H1 (cell line): ENCODE measurements at regions not wholly inside any gene's neighbourhood (a gene's known extent, or its start where the extent isn't known, plus 50 kb on each side); places are given as distances from the start of the nearest gene placed in this dataset.

ENCODE experiments used
- CTCF ChIA-PET: fragments of 300-600 bp; sonication (Branson Sonifier 250); formaldehyde crosslinking; loops from one replicate; lab custom pipeline; 2021; ENCODE audit not compliant: partially characterized antibody; lab: Charles Lee
- POLR2A ChIA-PET: fragments of 300-600 bp; sonication (Branson Sonifier 250); formaldehyde crosslinking; loops from one replicate; lab custom pipeline; 2021; ENCODE audit warnings: inconsistent platforms; ENCODE audit not compliant: partially characterized antibody; lab: Charles Lee
- DNase-seq, 2 experiments: peaks; one replicate each; pipeline versions ENCODE4 v3.0.0 to v3.0.0-alpha.2; 2010 to 2022; ENCODE audit warnings: low spot score in 2 of 2, low read depth in 1 of 2, mixed read lengths in 1 of 2
- FAIRE-seq: peaks from 2 replicates; lab custom pipeline; 2011; peaks lifted over from hg19 to GRCh38; lab: Jason Lieb, UNC
- H2AFZ ChIP-seq: 2 replicates; pipeline ENCODE4 v1.8.1; 2012; ENCODE audit warnings: low read length, inconsistent platforms
- H2AK5ac ChIP-seq: 2 replicates; pipeline ENCODE4 v1.6.1; 2013; ENCODE audit warnings: low read depth, low read length
- H2BK120ac ChIP-seq: replicated peaks from 2 replicates; pipeline ENCODE3; 2013; ENCODE audit warnings: low read depth, low read length, inconsistent platforms
- H2BK12ac ChIP-seq: 2 replicates; pipeline ENCODE4 v1.6.1; 2013; ENCODE audit warnings: low read depth, low read length
- H2BK15ac ChIP-seq: 2 replicates; pipeline ENCODE4 v1.6.1; 2013; ENCODE audit warnings: low read length
- H2BK20ac ChIP-seq: 2 replicates; pipeline ENCODE4 v1.6.1; 2013; ENCODE audit warnings: low read length
- H2BK5ac ChIP-seq: 2 replicates; pipeline ENCODE4 v1.6.1; 2013; ENCODE audit warnings: low read depth, low read length
- H3K14ac ChIP-seq: 2 replicates; pipeline ENCODE4 v1.6.1; 2013; ENCODE audit warnings: inconsistent platforms; ENCODE audit not compliant: insufficient read length
- H3K18ac ChIP-seq: 2 replicates; pipeline ENCODE4 v1.6.1; 2013; ENCODE audit warnings: low read length; ENCODE audit errors: extremely low read depth
- H3K23ac ChIP-seq: 2 replicates; pipeline ENCODE4 v1.6.1; 2013; ENCODE audit warnings: inconsistent platforms; ENCODE audit not compliant: insufficient read length
- H3K23me2 ChIP-seq: 2 replicates; pipeline ENCODE4 v1.6.1; 2013; ENCODE audit warnings: low read depth, low read length
- H3K27ac ChIP-seq: 2 replicates; pipeline ENCODE4 v1.6.1; 2011; ENCODE audit warnings: low read depth, low read length, inconsistent platforms
- H3K27me3 ChIP-seq, 4 experiments: replicated peaks in 1 of 4; 1 replicate in 1 of 4; 2 replicates in 3 of 4; pipeline versions ENCODE4 v1.6.1 to v1.8.1; 2011 to 2013; ENCODE audit warnings: low read length in 3 of 4, mild to moderate bottlenecking in 3 of 4, inconsistent platforms in 2 of 4, mixed read lengths in 2 of 4, moderate library complexity in 1 of 4; ENCODE audit not compliant: control insufficient read depth in 3 of 4, insufficient read depth in 3 of 4; ENCODE audit errors: extremely low read depth in 1 of 4
- H3K36me3 ChIP-seq, 4 experiments: 2 replicates each; pipeline versions ENCODE4 v1.6.1 to v1.8.1; 2011 to 2013; ENCODE audit warnings: mild to moderate bottlenecking in 4 of 4, low read length in 3 of 4, moderate library complexity in 2 of 4, control low read depth in 1 of 4, inconsistent platforms in 1 of 4; ENCODE audit not compliant: insufficient read depth in 4 of 4, control insufficient read depth in 2 of 4
- H3K4ac ChIP-seq: replicated peaks from 2 replicates; pipeline ENCODE3; 2013; ENCODE audit warnings: low read length, low read depth, mixed read lengths, inconsistent platforms; ENCODE audit not compliant: insufficient read length
- H3K4me1 ChIP-seq, 4 experiments: replicated peaks in 1 of 4; 1 replicate in 1 of 4; 2 replicates in 3 of 4; pipeline versions ENCODE4 v1.6.1 to v1.8.1; 2011 to 2013; ENCODE audit warnings: low read length in 3 of 4, inconsistent platforms in 2 of 4, mixed read lengths in 1 of 4; ENCODE audit not compliant: insufficient read depth in 4 of 4, control insufficient read depth in 3 of 4
- H3K4me2 ChIP-seq, 2 experiments: 2 replicates each; pipeline versions ENCODE4 v1.6.1 to v1.8.1; 2011 to 2013; ENCODE audit warnings: low read depth in 2 of 2, low read length in 2 of 2, control low read depth in 1 of 2, inconsistent platforms in 1 of 2, mild to moderate bottlenecking in 1 of 2; ENCODE audit not compliant: insufficient read depth in 1 of 2
- H3K4me3 ChIP-seq, 4 experiments: fragments of 200-600, 300-600 bp in 1 of 4; sonication (generic), shearing (Covaris generic), sonication (Bioruptor Twin) in 1 of 4; 2 replicates each; pipeline versions ENCODE4 v1.5.1 to v1.8.1; 2011 to 2016; ENCODE audit warnings: low read length in 4 of 4, low read depth in 3 of 4, control low read depth in 2 of 4, inconsistent platforms in 2 of 4, mild to moderate bottlenecking in 2 of 4, mixed read lengths in 1 of 4, moderate library complexity in 1 of 4; ENCODE audit not compliant: insufficient read depth in 2 of 4; ENCODE audit errors: extremely low read depth in 1 of 4
- H3K56ac ChIP-seq: replicated peaks from 2 replicates; pipeline ENCODE3; 2013; ENCODE audit warnings: low read depth, mild to moderate bottlenecking, mixed read lengths, low read length, inconsistent platforms; ENCODE audit not compliant: insufficient read length
- H3K79me1 ChIP-seq: 2 replicates; pipeline ENCODE4 v1.6.1; 2013; ENCODE audit warnings: low read depth, low read length, control low read depth
- H3K79me2 ChIP-seq, 2 experiments: 2 replicates each; pipeline versions ENCODE4 v1.6.1 to v1.8.1; 2012 to 2013; ENCODE audit warnings: low read length in 2 of 2, mild to moderate bottlenecking in 2 of 2, inconsistent platforms in 1 of 2; ENCODE audit not compliant: insufficient read depth in 2 of 2, control insufficient read depth in 1 of 2
- H3K9ac ChIP-seq, 4 experiments: replicated peaks in 1 of 4; 1 replicate in 1 of 4; 2 replicates in 3 of 4; pipeline versions ENCODE4 v1.6.1 to v1.8.1; 2011 to 2013; ENCODE audit warnings: low read depth in 3 of 4, low read length in 3 of 4, control low read depth in 2 of 4, mild to moderate bottlenecking in 2 of 4, moderate library complexity in 2 of 4, inconsistent platforms in 1 of 4; ENCODE audit errors: extremely low read depth in 1 of 4
- H3K9me3 ChIP-seq, 2 experiments: 2 replicates each; pipeline versions ENCODE4 v1.6.1 to v1.8.1; 2012 to 2013; ENCODE audit warnings: mild to moderate bottlenecking in 2 of 2, moderate library complexity in 2 of 2, control low read depth in 1 of 2, inconsistent platforms in 1 of 2, low read depth in 1 of 2, low read length in 1 of 2, mixed read lengths in 1 of 2; ENCODE audit not compliant: insufficient read depth in 2 of 2
- H4K20me1 ChIP-seq, 2 experiments: replicated peaks in 1 of 2; 2 replicates each; pipeline versions ENCODE3 to v1.8.1; 2011 to 2013; ENCODE audit warnings: inconsistent platforms in 2 of 2, low read length in 2 of 2, mild to moderate bottlenecking in 1 of 2; ENCODE audit not compliant: insufficient read depth in 2 of 2, control insufficient read depth in 1 of 2
- H4K5ac ChIP-seq: 2 replicates; pipeline ENCODE4 v1.6.1; 2013; ENCODE audit warnings: low read length, low read depth, mixed read lengths, inconsistent platforms; ENCODE audit not compliant: insufficient read length
- H4K8ac ChIP-seq: 2 replicates; pipeline ENCODE4 v1.8.0; 2013; ENCODE audit warnings: mild to moderate bottlenecking, moderate library complexity, low read length, inconsistent platforms; ENCODE audit not compliant: insufficient read depth; ENCODE audit errors: extremely low read depth
- H4K91ac ChIP-seq: replicated peaks from 2 replicates; pipeline ENCODE3; 2013; ENCODE audit warnings: low read length, mixed read lengths, inconsistent platforms; ENCODE audit not compliant: insufficient read length
- BRCA1 ChIP-seq: IDR thresholded peaks from 2 replicates; pipeline ENCODE4 v1.6.1; 2012; ENCODE audit warnings: low read depth, low read length, improper control_type of control experiment
- CBX5 ChIP-seq: fragments of 300-800, 300-1000 bp; sonication (generic); IDR thresholded peaks from 2 replicates; pipeline ENCODE4 v1.7.1; 2016; ENCODE audit warnings: antibody characterized with exemption, low read length, low read depth
- CHD1 ChIP-seq: IDR thresholded peaks from 2 replicates; pipeline ENCODE4 v1.6.1; 2012; ENCODE audit warnings: low read depth, low read length, improper control_type of control experiment
- CTBP2 ChIP-seq: IDR thresholded peaks from 2 replicates; pipeline ENCODE4 v1.7.0; 2011; ENCODE audit warnings: borderline replicate concordance, mild to moderate bottlenecking, moderate library complexity, mixed read lengths, low read length; ENCODE audit not compliant: insufficient read depth, insufficient read length
- POU5F1 ChIP-seq: IDR thresholded peaks from 2 replicates; pipeline ENCODE4 v1.6.1; 2011; ENCODE audit warnings: low read depth, mild to moderate bottlenecking, low read length, moderate library complexity
- SRF ChIP-seq: IDR thresholded peaks from 2 replicates; pipeline ENCODE4 v1.6.1; 2011; ENCODE audit warnings: mild to moderate bottlenecking, low read depth, low read length, moderate library complexity
- YY1 ChIP-seq: IDR thresholded peaks from 2 replicates; pipeline ENCODE4 v1.6.1; 2011; ENCODE audit warnings: low read depth, mild to moderate bottlenecking, low read length
- WGBS, 2 experiments: shearing (Covaris generic) in 1 of 2; methylation state at CpG; one replicate each; pipeline versions ENCODE4 v1.1.6 to v1.1.7; 2013 to 2015; ENCODE audit warnings: low lambda C conversion rate in 2 of 2, mixed read lengths in 2 of 2, inconsistent platforms in 1 of 2, low coverage in 1 of 2, missing lambda C conversion rate in 1 of 2; ENCODE audit not compliant: insufficient replicate concordance in 2 of 2, insufficient coverage in 1 of 2, insufficient read length in 1 of 2; ENCODE audit errors: extremely low coverage in 1 of 2, missing lambda C conversion rate in 1 of 2; 5-methylcytosine and 5-hydroxymethylcytosine counted together

GRCh38 chr12:100706033-100706432 lies 88.5 kb upstream of the ANO4 start:
- FAIRE-seq, result no peak
- DNase-seq, result no peak
- H2BK20ac ChIP-seq, result no peak overlapping the region
- H3K4ac ChIP-seq, result no peak overlapping the region
- no peaks in the 10 kb centered on the region for H3K9me3 ChIP-seq
- H2BK15ac ChIP-seq, result no peak overlapping the region
- H3K4me3 ChIP-seq, result no peak overlapping the region
- no peaks in the 10 kb centered on the region for H3K36me3 ChIP-seq
- H3K27me3 ChIP-seq, result no peaks in the 10 kb centered on the region
- ChIA-PET CTCF (interaction anchor here (1.2 to 5.1 kb wide), 6 partner anchors 10 to 301 kb away, joined by 3 to 29 read pairs (median 4); no protein-coding TSS in a partner anchor), POLR2A (no interaction called here)
- WGBS, 2 experiments, result 93% methylated on average over 3 of the region's 3 CpGs; no CpG with 5 or more reads in 1 of the 2 experiments
- no peak overlapping the region for H3K27ac ChIP-seq
- H4K20me1 ChIP-seq, result no peaks in the 10 kb centered on the region
- no peak overlapping the region for H3K23ac ChIP-seq
- no peaks in the 10 kb centered on the region for H3K79me1 ChIP-seq
- H2BK5ac ChIP-seq, result no peak overlapping the region
- H3K56ac ChIP-seq, result no peak overlapping the region
- H3K23me2 ChIP-seq, result no peaks in the 10 kb centered on the region
- H3K9ac ChIP-seq, result no peak overlapping the region
- H4K5ac ChIP-seq, result no peak overlapping the region
- no peak overlapping the region for H3K14ac ChIP-seq
- H2AK5ac ChIP-seq, result no peak overlapping the region
- H2BK12ac ChIP-seq, result no peak overlapping the region
- no peak overlapping the region for H2BK120ac ChIP-seq
- no peak overlapping the region for H3K4me2 ChIP-seq
- H4K91ac ChIP-seq, result no peak overlapping the region
- no peak overlapping the region for H3K18ac ChIP-seq
- no peaks in the 10 kb centered on the region for H3K79me2 ChIP-seq
- H3K4me1 ChIP-seq, result peaks cover 0 to 4% (median 0%) of the 10 kb centered on the region in 4 experiments; a peak in 2 of 7 replicates
- H2AFZ ChIP-seq, result 0 out of 2 replicates have a peak overlapping the region, but pooled peaks have one; percentile 76
- H4K8ac ChIP-seq, result no peak overlapping the region
- TF ChIP-seq POU5F1 (no peak), YY1 (no peak), SRF (no peak), CBX5 (no peak), CTBP2 (no peak), BRCA1 (no peak), CHD1 (no peak)
